GM23248 (cell line): ENCODE measurements at regions not wholly inside any gene's neighbourhood (a gene's known extent, or its start where the extent isn't known, plus 50 kb on each side); places are given as distances from the start of the nearest gene placed in this dataset.

Experiments used
- EZH2 ChIP-seq: fragments of 200-600 bp; sonication (generic); IDR thresholded peaks from 2 replicates; pipeline ENCODE4 v1.6.1; 2018; ENCODE audit warnings: antibody characterized with exemption, mild to moderate bottlenecking; ENCODE audit not compliant: insufficient read depth, poor library complexity, severe bottlenecking
- EZH2phosphoT487 ChIP-seq: fragments of 200-600 bp; sonication (generic); IDR thresholded peaks from 2 replicates; pipeline ENCODE4 v1.6.1; 2018; ENCODE audit warnings: antibody characterized with exemption, moderate library complexity, mild to moderate bottlenecking, low read depth; ENCODE audit not compliant: insufficient read depth

DNA sequence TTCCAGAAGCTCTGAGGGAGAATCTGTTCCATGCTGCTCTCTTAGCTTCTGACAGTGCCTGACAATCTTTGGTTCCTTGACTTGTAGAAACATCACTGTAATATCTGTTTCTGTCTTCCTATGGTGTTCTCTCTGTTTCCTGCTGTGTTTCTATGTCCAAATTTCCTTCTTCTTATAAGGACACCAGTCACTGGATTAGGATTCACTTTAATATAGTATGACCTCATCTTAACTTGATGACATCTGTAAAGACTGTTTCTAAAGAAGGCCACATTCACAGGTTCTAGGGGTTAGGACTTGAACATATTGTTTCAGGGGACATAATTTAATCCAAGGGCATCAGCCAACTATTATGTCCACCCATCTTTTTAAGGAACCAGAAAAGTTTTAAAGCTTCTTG lies 265.6 kb downstream of the ZSWIM6 start:
- TF ChIP-seq EZH2phosphoT487: no peak
- no peak for TF ChIP-seq EZH2
